ENCODE measurements at regions not wholly inside any gene's neighbourhood (a gene's known extent, or its start where the extent isn't known, plus 50 kb on each side); places are given as distances from the start of the nearest gene placed in this dataset.
"Not testable (repeated sequence)": the region's sequence is repeated elsewhere in the genome, so short reads cannot be mapped to it uniquely, and the experiment has no call there.

GRCh38 chr4:129842096-129842495 lies 746.1 kb downstream of the C4orf33 start:
- POLR2A ChIA-PET: no interaction called here
- ATAC-seq (ENCODE audit: poor library complexity): no peak
- no peaks in the 10 kb centered on the region for H3K4me1 ChIP-seq (ENCODE audit: insufficient read depth, low read length)
- Mint-ChIP-seq H3K4me3 (no peak overlapping the region), H3K4me1 (ENCODE audit: low read depth) (no peaks in the 10 kb centered on the region), H3K9me3 (peaks cover 4% of the 10 kb centered on the region), H3K27me3 (no peaks in the 10 kb centered on the region), H3K36me3 (ENCODE audit: low read depth) (no peaks in the 10 kb centered on the region), H3K27ac (no peak overlapping the region)
- CTCF ChIA-PET: no interaction called here
- no peaks in the 10 kb centered on the region for H3K27me3 ChIP-seq (ENCODE audit: control insufficient read depth in 1 of 2, insufficient read depth in 2 of 2, low read length in 2 of 2)
- no peaks in the 10 kb centered on the region for H3K9me3 ChIP-seq (ENCODE audit: control insufficient read depth in 1 of 2, insufficient read depth in 1 of 2, low read length in 2 of 2)
- no peak overlapping the region for H3K27ac ChIP-seq (ENCODE audit: low read depth in 1 of 2, low read length in 2 of 2)
- no peak overlapping the region for H3K4me3 ChIP-seq (ENCODE audit: low read length)
- DNase-seq: no peak
- H3K36me3 ChIP-seq (ENCODE audit: insufficient read depth, low read length): no peaks in the 10 kb centered on the region
- no peak for TF ChIP-seq CTCF (IDR thresholded peaks at IDR 0.05)
- intact Hi-C loops (cut with DNase I, micrococcal nuclease): no loop called here

- Histone ChIP-seq H3K9me3 (ENCODE audit: control insufficient read depth in 1 of 2, insufficient read depth in 1 of 2, low read length in 2 of 2) (peaks cover 0 to 3% of the 10 kb centered on the region in 2 experiments), H3K4me1 (ENCODE audit: insufficient read depth, low read length) (no peaks in the 10 kb centered on the region), H3K27ac (ENCODE audit: low read depth in 1 of 2, low read length in 2 of 2) (no peak overlapping the region), H3K27me3 (ENCODE audit: control insufficient read depth in 1 of 2, insufficient read depth in 2 of 2, low read length in 2 of 2) (no peaks in the 10 kb centered on the region), H3K36me3 (ENCODE audit: insufficient read depth, low read length) (no peaks in the 10 kb centered on the region), H3K4me3 (ENCODE audit: low read length) (no peak overlapping the region)
- no peak for TF ChIP-seq CTCF (IDR thresholded peaks at IDR 0.05)
- Mint-ChIP-seq H3K4me3 (no peak overlapping the region), H3K9me3 (peaks cover 2% of the 10 kb centered on the region), H3K27me3 (no peaks in the 10 kb centered on the region), H3K27ac (no peak overlapping the region), H3K36me3 (ENCODE audit: low read depth) (no peaks in the 10 kb centered on the region), H3K4me1 (ENCODE audit: low read depth) (no peaks in the 10 kb centered on the region)
- DNase-seq (no peak), ATAC-seq (ENCODE audit: poor library complexity) (no peak)
- POLR2A ChIA-PET: no interaction called here
- intact Hi-C loops (cut with DNase I, micrococcal nuclease): no loop called here
- CTCF ChIA-PET: no interaction called here
These were observed 756.5 kb downstream of the C4orf33 start for GRCh38 chr4:129852434-129852833.

GRCh38 chr4:129853685-129854467 lies 757.9 kb downstream of the C4orf33 start:
- H3K4me3 ChIP-seq (ENCODE audit: low read length); H3K27ac ChIP-seq (ENCODE audit: low read depth in 1 of 2, low read length in 2 of 2); H3K27me3 ChIP-seq (ENCODE audit: control insufficient read depth in 1 of 2, insufficient read depth in 2 of 2, low read length in 2 of 2); H3K36me3 ChIP-seq (ENCODE audit: insufficient read depth, low read length); H3K4me3 Mint-ChIP-seq; H3K36me3 Mint-ChIP-seq (ENCODE audit: low read depth); H3K9me3 ChIP-seq (ENCODE audit: control insufficient read depth in 1 of 2, insufficient read depth in 1 of 2, low read length in 2 of 2); H3K27me3 Mint-ChIP-seq; intact Hi-C loops (cut with DNase I, micrococcal nuclease); ATAC-seq (ENCODE audit: poor library complexity); H3K27ac Mint-ChIP-seq; CTCF ChIA-PET; H3K4me1 ChIP-seq (ENCODE audit: insufficient read depth, low read length); DNase-seq; POLR2A ChIA-PET; H3K9me3 Mint-ChIP-seq; H3K4me1 Mint-ChIP-seq (ENCODE audit: low read depth): not testable (repeated sequence)

GRCh38 chr4:129862461-129862860 lies 766.5 kb downstream of the C4orf33 start:
- H3K27me3 Mint-ChIP-seq: no peaks in the 10 kb centered on the region
- H3K4me3 ChIP-seq (ENCODE audit: low read length): no peak overlapping the region
- ATAC-seq (ENCODE audit: poor library complexity): no peak
- H3K27me3 ChIP-seq (ENCODE audit: control insufficient read depth in 1 of 2, insufficient read depth in 2 of 2, low read length in 2 of 2): no peaks in the 10 kb centered on the region
- H3K9me3 ChIP-seq (ENCODE audit: control insufficient read depth in 1 of 2, insufficient read depth in 1 of 2, low read length in 2 of 2): no peaks in the 10 kb centered on the region
- H3K9me3 Mint-ChIP-seq: peaks cover 3% of the 10 kb centered on the region
- DNase-seq: no peak
- H3K4me1 Mint-ChIP-seq (ENCODE audit: low read depth): no peaks in the 10 kb centered on the region
- intact Hi-C loops (cut with DNase I, micrococcal nuclease): no loop called here
- H3K4me1 ChIP-seq (ENCODE audit: insufficient read depth, low read length): no peaks in the 10 kb centered on the region
- H3K27ac ChIP-seq (ENCODE audit: low read depth in 1 of 2, low read length in 2 of 2): no peak overlapping the region
- CTCF ChIA-PET: no interaction called here
- POLR2A ChIA-PET: no interaction called here
- H3K4me3 Mint-ChIP-seq: no peak overlapping the region
- TF ChIP-seq CTCF (IDR thresholded peaks at IDR 0.05): no peak
- H3K36me3 Mint-ChIP-seq (ENCODE audit: low read depth): no peaks in the 10 kb centered on the region
- H3K27ac Mint-ChIP-seq: no peak overlapping the region
- H3K36me3 ChIP-seq (ENCODE audit: insufficient read depth, low read length): no peaks in the 10 kb centered on the region

Data from CD4-positive, alpha-beta T cell (primary cell).